Activated B cell treated with CpG ODN at 0.5 μM for 24 hours (primary cell): ENCODE measurements at regions not wholly inside any gene's neighbourhood (a gene's known extent, or its start where the extent isn't known, plus 50 kb on each side); places are given as distances from the start of the nearest gene placed in this dataset.

Experiments used
- ATAC-seq: fragments of 200-7000 bp; cut with Tn5 transposase; one replicate; pipeline ENCODE4 v1.10.0; 2021; ENCODE audit warnings: low read depth, mild to moderate bottlenecking, moderate library complexity
- CTCF ChIA-PET: fragments of 350-600 bp; sonication (Branson Sonifier 250); formaldehyde crosslinking; loops from one replicate; lab custom pipeline; 2021; ENCODE audit warnings: antibody characterized with exemption; lab: Charles Lee
- POLR2A ChIA-PET: fragments of 350-600 bp; sonication (Branson Sonifier 250); formaldehyde crosslinking; loops from one replicate; lab custom pipeline; 2021; ENCODE audit warnings: antibody characterized with exemption; lab: Charles Lee
- DNase-seq: peaks from one replicate; pipeline ENCODE4 v3.0.0; 2022
- H3K27ac Mint-ChIP-seq: one replicate; pipeline ENCODE4 v1.8.0; 2020; ENCODE audit warnings: mixed read lengths
- H3K27me3 Mint-ChIP-seq: one replicate; pipeline ENCODE4 v1.8.0; 2021; ENCODE audit warnings: mixed read lengths
- H3K36me3 Mint-ChIP-seq: one replicate; pipeline ENCODE4 v1.8.0; 2021; ENCODE audit warnings: low read depth, mixed read lengths
- H3K4me1 Mint-ChIP-seq: one replicate; pipeline ENCODE4 v1.8.0; 2021; ENCODE audit warnings: mixed read lengths
- H3K4me3 Mint-ChIP-seq: one replicate; pipeline ENCODE4 v1.8.0; 2020; ENCODE audit warnings: mild to moderate bottlenecking, mixed read lengths
- H3K9me3 Mint-ChIP-seq: one replicate; pipeline ENCODE4 v1.8.0; 2020; ENCODE audit warnings: mixed read lengths
- CTCF ChIP-seq: fragments of 200-600 bp; IDR thresholded peaks from one replicate; pipeline ENCODE4 v1.8.0; 2022; ENCODE audit warnings: antibody characterized with exemption, mild to moderate bottlenecking
- intact Hi-C: fragments of 100-400 bp; cut with micrococcal nuclease; formaldehyde crosslinking; loops from one replicate; pipeline ENCODE4 v1.15.1; 2024

DNA sequence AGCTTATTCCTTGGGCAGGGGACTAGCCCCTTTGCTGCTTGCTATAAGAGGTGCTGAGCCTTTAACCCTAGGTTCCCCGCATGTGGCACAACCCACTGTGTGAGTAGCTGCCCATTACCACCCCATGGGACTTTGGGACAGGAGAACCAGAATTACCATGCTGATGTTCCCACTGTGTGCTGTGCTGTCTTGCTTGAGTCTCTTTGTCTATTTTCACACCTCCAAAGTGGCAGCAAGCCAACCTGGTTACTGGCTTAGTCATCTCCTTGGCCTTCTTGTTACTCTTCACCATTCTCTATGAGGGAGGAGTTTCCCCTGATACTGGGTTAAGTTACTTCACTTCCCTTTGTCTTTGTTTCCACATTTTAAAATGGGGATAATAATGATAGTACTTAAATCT lies 73.4 kb upstream of the ETV6 start:
- ChIA-PET CTCF (interaction anchor here (9.9 kb wide), 1 partner anchor 459 kb away, joined by 290 read pairs; no protein-coding TSS in a partner anchor), POLR2A (no interaction called here)
- ATAC-seq (no peak), DNase-seq (no peak)
- Mint-ChIP-seq H3K4me1 (peaks cover 11% of the 10 kb centered on the region), H3K27me3 (peaks cover 5% of the 10 kb centered on the region), H3K27ac (no peak overlapping the region), H3K9me3 (no peaks in the 10 kb centered on the region), H3K36me3 (no peaks in the 10 kb centered on the region), H3K4me3 (no peak overlapping the region)
- intact Hi-C loops: no loop called here
- TF ChIP-seq CTCF: no peak

GRCh38 chr12:11577658-11578260 lies 71.7 kb upstream of the ETV6 start:
- DNase-seq (no peak), ATAC-seq (no peak)
- Mint-ChIP-seq H3K27ac (no peak overlapping the region), H3K9me3 (no peaks in the 10 kb centered on the region), H3K36me3 (no peaks in the 10 kb centered on the region), H3K27me3 (peaks cover 5% of the 10 kb centered on the region), H3K4me3 (no peak overlapping the region), H3K4me1 (peaks cover 11% of the 10 kb centered on the region)
- no peak for TF ChIP-seq CTCF
- intact Hi-C loops: loop anchor here (1.0 kb wide), 1 partner anchor 23 kb away; no protein-coding TSS in a partner anchor
- ChIA-PET CTCF (interaction anchor here (1.0 to 9.9 kb wide), 3 partner anchors 22 to 750 kb away, joined by 3 to 290 read pairs (median 33); no protein-coding TSS in a partner anchor), POLR2A (interaction anchor here (0.7 to 2.3 kb wide), 4 partner anchors 9 to 780 kb away, joined by 3 to 10 read pairs (median 4); partner anchors contain the start of genes BORCS5 and ETV6)

DNA sequence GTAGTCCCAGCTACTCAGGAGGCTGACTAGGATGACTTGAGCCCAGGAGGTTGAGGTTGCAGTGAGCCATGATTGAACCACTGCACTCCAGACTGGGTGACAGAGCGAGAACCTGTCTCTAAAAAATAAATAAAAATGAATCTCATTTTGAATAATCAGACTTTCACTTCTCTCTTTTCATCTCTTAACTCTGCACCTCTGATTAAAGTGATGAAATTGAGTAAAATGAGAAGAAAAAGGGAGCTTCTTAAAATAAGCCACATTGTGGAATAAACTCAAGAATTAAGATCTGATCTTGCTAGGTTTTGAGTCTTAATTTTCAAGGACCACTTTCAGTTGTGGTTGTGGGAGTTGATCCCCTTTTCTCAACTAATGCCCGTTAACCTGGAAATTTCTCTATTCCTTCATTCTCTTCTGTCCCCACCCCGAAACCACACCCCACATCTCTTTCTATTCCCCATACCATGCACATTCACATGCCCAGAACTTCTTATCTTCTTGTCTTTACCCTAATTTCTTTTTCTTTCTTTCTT lies 70.9 kb upstream of the ETV6 start:
- Mint-ChIP-seq H3K36me3 (no peaks in the 10 kb centered on the region), H3K4me1 (peaks cover 11% of the 10 kb centered on the region), H3K27ac (peak overlapping the region; percentile 42), H3K9me3 (no peaks in the 10 kb centered on the region), H3K27me3 (peaks cover 5% of the 10 kb centered on the region), H3K4me3 (no peak overlapping the region)
- peak; percentile 79 for ATAC-seq
- ChIA-PET POLR2A (interaction anchor here (0.7 to 2.3 kb wide), 5 partner anchors 9 to 455 kb away, joined by 3 to 10 read pairs (median 4); partner anchors contain the start of gene ETV6), CTCF (interaction anchor here (0.8 to 9.9 kb wide), 5 partner anchors 12 to 750 kb away, joined by 3 to 290 read pairs (median 3); no protein-coding TSS in a partner anchor)
- DNase-seq: no peak
- no peak for TF ChIP-seq CTCF
- intact Hi-C loops: loop anchor here (1.0 kb wide), 1 partner anchor 24 kb away; no protein-coding TSS in a partner anchor

GRCh38 chr12:11580125-11580751 lies 69.2 kb upstream of the ETV6 start:
- CTCF ChIA-PET: interaction anchor here (0.7 to 9.9 kb wide), 7 partner anchors 25 to 753 kb away, joined by 3 to 290 read pairs (median 9); no protein-coding TSS in a partner anchor
- TF ChIP-seq CTCF: no peak
- no peak overlapping the region for H3K4me3 Mint-ChIP-seq
- POLR2A ChIA-PET: interaction anchor here (0.5 to 2.3 kb wide), 4 partner anchors 70 to 160 kb away, joined by 3 to 10 read pairs (median 3); partner anchors contain the start of gene ETV6
- H3K36me3 Mint-ChIP-seq: no peaks in the 10 kb centered on the region
- H3K27me3 Mint-ChIP-seq: peaks cover 2% of the 10 kb centered on the region
- peaks cover 11% of the 10 kb centered on the region for H3K4me1 Mint-ChIP-seq
- intact Hi-C loops: loop anchor here (2.0 to 5.0 kb wide), 2 partner anchors 233 to 302 kb away; no protein-coding TSS in a partner anchor
- H3K9me3 Mint-ChIP-seq: no peaks in the 10 kb centered on the region
- DNase-seq (no peak), ATAC-seq (no peak)
- H3K27ac Mint-ChIP-seq: no peak overlapping the region
